Ovary (tissue), 3 donors: ENCODE measurements at regions not wholly inside any gene's neighbourhood (a gene's known extent, or its start where the extent isn't known, plus 50 kb on each side); places are given as distances from the start of the nearest gene placed in this dataset.

Experiments used
- CTCF ChIP-seq, 3 donors: fragments of 450-650 bp in 2 of 3; fragments of 200-600 bp in 1 of 3; IDR thresholded peaks; one replicate each; pipeline versions ENCODE4 v1.5.1 to v1.8.0; 2016 to 2022; ENCODE audit warnings: antibody characterized with exemption in 3 of 3, mild to moderate bottlenecking in 1 of 3
- EP300 ChIP-seq: sonication (generic); formaldehyde crosslinking; IDR thresholded peaks from one replicate; pipeline ENCODE4 v1.6.1; 2017; ENCODE audit warnings: antibody characterized with exemption
- POLR2A ChIP-seq: fragments of 450-650 bp; IDR thresholded peaks from one replicate; pipeline ENCODE4 v1.6.1; 2017; ENCODE audit warnings: antibody characterized with exemption, mild to moderate bottlenecking, moderate library complexity
- donor health status: DM: no; HTN: no; CAD: no.

DNA sequence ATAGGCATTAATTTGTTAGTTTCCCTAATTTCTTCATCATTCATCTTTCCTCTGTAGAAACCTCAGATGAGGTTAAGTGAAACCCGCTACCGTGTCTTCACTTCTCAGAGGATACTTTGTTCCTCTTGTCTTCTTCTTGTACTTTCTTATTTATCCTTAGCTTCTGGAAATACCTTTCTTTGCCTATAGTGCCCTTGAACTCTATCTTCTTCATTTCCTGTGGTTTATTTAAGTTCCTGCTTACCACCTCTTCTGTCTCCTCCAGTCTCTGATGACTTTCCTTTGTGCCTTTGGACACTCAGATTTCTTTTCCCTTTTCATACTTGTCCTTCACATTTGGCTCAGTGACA lies 159.6 kb upstream of the LEF1 start:
- TF ChIP-seq CTCF (IDR thresholded peaks at IDR 0.05) (no peak), EP300 (no peak), POLR2A (no peak)
